K562 (cell line): ENCODE measurements at regions not wholly inside any gene's neighbourhood (a gene's known extent, or its start where the extent isn't known, plus 50 kb on each side); places are given as distances from the start of the nearest gene placed in this dataset.

ENCODE experiments used
- BRD4 ChIP-seq: fragments of 200-600 bp; sonication (generic); IDR thresholded peaks from 2 replicates; pipeline ENCODE4 v1.6.1; 2017; ENCODE audit warnings: inconsistent platforms
- ESRRA ChIP-seq: fragments of 450-650 bp; IDR thresholded peaks from 2 replicates; pipeline ENCODE4 v1.6.1; 2014; ENCODE audit warnings: low read depth, mild to moderate bottlenecking, moderate library complexity, borderline replicate concordance
- HNRNPUL1 ChIP-seq: fragments of 200-400 bp; formaldehyde crosslinking; IDR thresholded peaks from 2 replicates; pipeline ENCODE4 v1.6.1; 2017; ENCODE audit warnings: low read length
- TF ChIP-seq, protein P1 (sequence below), 2 experiments: fragments of 450-650 bp in 1 of 2; sonication (generic) in 1 of 2; formaldehyde crosslinking in 1 of 2; IDR thresholded peaks in 1 of 2; conservative IDR thresholded peaks in 1 of 2; 2 replicates each; pipeline versions ENCODE4 v1.6.1 to v1.8.1; 2016 to 2023; ENCODE audit warnings: mild to moderate bottlenecking in 2 of 2, moderate library complexity in 2 of 2, inconsistent platforms in 1 of 2, missing genetic modification reagents in 1 of 2
- TF ChIP-seq, protein P2 (sequence below), 2 experiments: IDR thresholded peaks in 1 of 2; conservative IDR thresholded peaks in 1 of 2; 2 replicates each; pipeline ENCODE4 v1.6.1; 2016; ENCODE audit warnings: low read depth in 2 of 2, mild to moderate bottlenecking in 1 of 2, missing compliant biosample characterization in 1 of 2, missing genetic modification characterization in 1 of 2, moderate library complexity in 1 of 2

DNA sequence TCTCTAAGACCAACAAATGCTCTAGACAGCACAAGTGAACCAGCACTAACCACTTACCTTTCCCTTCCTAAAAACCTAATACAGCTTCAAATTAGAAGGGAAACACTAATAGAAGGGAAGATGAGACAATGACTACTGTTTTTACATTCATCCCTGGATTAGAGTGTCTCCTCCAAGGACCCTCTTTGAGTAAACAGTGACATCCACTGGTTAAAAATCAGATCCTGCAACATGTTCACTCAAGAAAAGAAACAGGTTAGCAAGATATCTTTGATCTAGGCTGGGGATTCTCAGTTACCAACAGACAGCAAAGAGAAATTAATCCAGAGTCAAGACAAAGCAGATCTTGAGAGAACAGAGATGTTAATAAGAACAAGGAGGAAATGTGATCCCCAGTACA lies 177.7 kb upstream of the GHITM start:
- TF ChIP-seq HNRNPUL1 (no peak), BRD4 (no peak), ESRRA (no peak)
- TF ChIP-seq, protein P1, sequence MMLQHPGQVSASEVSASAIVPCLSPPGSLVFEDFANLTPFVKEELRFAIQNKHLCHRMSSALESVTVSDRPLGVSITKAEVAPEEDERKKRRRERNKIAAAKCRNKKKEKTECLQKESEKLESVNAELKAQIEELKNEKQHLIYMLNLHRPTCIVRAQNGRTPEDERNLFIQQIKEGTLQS (IDR thresholded peaks at IDR 0.05), result no peak
- TF ChIP-seq, protein P1 (CRISPR knock-in tag; conservative IDR thresholded peaks at IDR 0.05), result no peak
- TF ChIP-seq, protein P2, sequence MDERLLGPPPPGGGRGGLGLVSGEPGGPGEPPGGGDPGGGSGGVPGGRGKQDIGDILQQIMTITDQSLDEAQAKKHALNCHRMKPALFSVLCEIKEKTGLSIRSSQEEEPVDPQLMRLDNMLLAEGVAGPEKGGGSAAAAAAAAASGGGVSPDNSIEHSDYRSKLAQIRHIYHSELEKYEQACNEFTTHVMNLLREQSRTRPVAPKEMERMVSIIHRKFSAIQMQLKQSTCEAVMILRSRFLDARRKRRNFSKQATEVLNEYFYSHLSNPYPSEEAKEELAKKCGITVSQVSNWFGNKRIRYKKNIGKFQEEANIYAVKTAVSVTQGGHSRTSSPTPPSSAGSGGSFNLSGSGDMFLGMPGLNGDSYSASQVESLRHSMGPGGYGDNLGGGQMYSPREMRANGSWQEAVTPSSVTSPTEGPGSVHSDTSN (CRISPR knock-in tag; IDR thresholded peaks at IDR 0.05; ENCODE audit: low read depth), result no peak
- TF ChIP-seq, protein P2 (tag; conservative IDR thresholded peaks at IDR 0.05; ENCODE audit: low read depth), result no peak
